Small intestine (tissue), 7 donors: ENCODE measurements at regions not wholly inside any gene's neighbourhood (a gene's known extent, or its start where the extent isn't known, plus 50 kb on each side); places are given as distances from the start of the nearest gene placed in this dataset.

ENCODE experiments used
- DNase-seq, 2 donors: peaks; one replicate each; pipeline versions ENCODE4 v3.0.0 to v3.0.0-alpha.2; 2013
- FAIRE-seq: peaks from 2 replicates; lab custom pipeline; 2012; peaks lifted over from hg19 to GRCh38; lab: Jason Lieb, UNC
- H3K27ac ChIP-seq, 3 donors: one replicate each; pipeline ENCODE4 v1.5.1; 2013; ENCODE audit warnings: low read length in 2 of 3, mild to moderate bottlenecking in 2 of 3, control low read depth in 1 of 3, inconsistent platforms in 1 of 3, low read depth in 1 of 3, moderate library complexity in 1 of 3
- H3K27me3 ChIP-seq, 3 donors: one replicate each; pipeline ENCODE4 v1.6.1; 2013; ENCODE audit warnings: low read length in 3 of 3, inconsistent platforms in 1 of 3; ENCODE audit not compliant: control insufficient read depth in 3 of 3, insufficient read depth in 3 of 3
- H3K36me3 ChIP-seq, 3 donors: one replicate each; pipeline ENCODE4 v1.6.1; 2013; ENCODE audit warnings: low read length in 3 of 3, inconsistent platforms in 1 of 3, low read depth in 1 of 3, mild to moderate bottlenecking in 1 of 3, moderate library complexity in 1 of 3; ENCODE audit not compliant: control insufficient read depth in 3 of 3, insufficient read depth in 2 of 3
- H3K4me1 ChIP-seq, 3 donors: one replicate each; pipeline ENCODE4 v1.6.1; 2013; ENCODE audit warnings: low read length in 2 of 3, inconsistent platforms in 1 of 3, low read depth in 1 of 3, mild to moderate bottlenecking in 1 of 3, moderate library complexity in 1 of 3; ENCODE audit not compliant: control insufficient read depth in 3 of 3, insufficient read depth in 2 of 3
- H3K4me3 ChIP-seq, 3 donors: one replicate each; pipeline ENCODE4 v1.5.1; 2013; ENCODE audit warnings: low read length in 3 of 3, control low read depth in 1 of 3, inconsistent platforms in 1 of 3, low read depth in 1 of 3, mild to moderate bottlenecking in 1 of 3, moderate library complexity in 1 of 3
- H3K9me3 ChIP-seq, 2 donors: one replicate each; pipeline ENCODE4 v1.6.1; 2013; ENCODE audit warnings: low read depth in 1 of 2, low read length in 1 of 2; ENCODE audit not compliant: control insufficient read depth in 2 of 2, insufficient read depth in 1 of 2
- WGBS, 3 donors: extraction: QIAGEN DNeasy Blood & Tissue Kit; methylation state at CpG; one replicate each; pipeline ENCODE4 v1.1.7; 2013; 5-methylcytosine and 5-hydroxymethylcytosine counted together
- donor health status: healthy with polysubstance abuse.
- donor health status: control.
- donor health status: control.
- donor health status: Bipolar disorder and iron deficiency.
- donor health status: healthy.

DNA sequence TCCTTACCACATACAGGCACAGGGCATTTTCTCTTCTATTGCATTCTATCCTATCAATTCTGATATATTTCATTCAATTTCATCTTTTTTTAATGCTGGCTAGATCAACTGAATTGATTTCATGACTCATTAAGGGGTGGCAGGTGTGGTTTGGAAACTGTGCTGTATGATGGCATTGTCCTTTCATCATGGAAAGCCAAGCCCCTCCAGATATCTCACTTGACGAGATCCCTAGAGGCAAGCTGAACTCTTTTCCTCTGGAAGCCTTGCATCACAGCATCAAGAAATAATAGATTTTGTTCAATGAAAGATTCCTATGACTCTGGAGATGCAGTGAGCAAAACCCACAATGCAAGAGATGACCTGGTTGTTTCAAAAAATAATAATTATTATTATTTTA, 401.2 kb downstream of the PREX1 start:
- FAIRE-seq, result no peak
- DNase-seq, result no peak
- H3K4me3 ChIP-seq, result no peak overlapping the region
- H3K27ac ChIP-seq, result no peak overlapping the region
- H3K36me3 ChIP-seq, result no peaks in the 10 kb centered on the region
- no peaks in the 10 kb centered on the region for H3K27me3 ChIP-seq
- H3K4me1 ChIP-seq, result no peaks in the 10 kb centered on the region
- WGBS, 3 donors, result 26 to 69% (median 45%) methylated on average over 1 of the region's 1 CpG
- no peaks in the 10 kb centered on the region for H3K9me3 ChIP-seq

DNA sequence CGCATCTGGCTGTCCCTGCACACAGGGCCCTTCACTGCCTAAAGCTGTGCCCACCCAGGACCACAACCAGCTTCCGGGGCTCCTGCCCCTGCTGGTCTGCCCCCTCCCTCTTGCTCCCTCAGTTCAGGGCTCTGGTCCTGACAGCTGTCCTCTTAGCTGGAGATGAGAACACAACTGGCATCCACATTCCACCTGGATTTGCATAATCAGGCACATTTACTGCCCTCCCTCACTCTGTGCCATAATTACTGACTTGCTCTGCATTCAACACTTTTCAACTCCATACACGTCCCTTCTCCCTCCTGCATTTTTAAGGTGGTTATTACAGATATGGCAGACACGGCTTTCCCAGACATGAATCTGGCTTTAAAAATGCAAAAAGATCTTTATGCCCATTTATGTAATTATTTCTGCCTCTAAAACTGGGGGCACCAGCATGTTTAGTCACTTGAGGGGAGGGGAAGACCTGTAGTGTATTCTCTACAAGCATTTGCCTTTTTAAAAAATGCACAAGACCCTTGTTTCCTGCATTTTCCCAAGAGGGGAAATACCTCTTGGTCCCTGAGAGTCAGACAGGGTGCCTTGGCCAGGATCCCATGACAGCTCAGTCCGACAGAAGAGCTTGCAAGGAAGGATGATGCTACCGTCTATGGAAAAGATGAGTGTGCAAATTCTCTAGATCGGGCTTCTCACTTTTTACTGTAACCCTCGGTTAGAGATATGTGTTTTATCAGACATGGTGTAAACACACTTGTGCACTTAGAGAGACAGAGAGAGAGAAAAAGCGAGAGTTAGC, 401.8 kb downstream of the PREX1 start:
- Histone ChIP-seq H3K36me3 (no peaks in the 10 kb centered on the region), H3K4me3 (no peak overlapping the region), H3K4me1 (no peaks in the 10 kb centered on the region), H3K9me3 (no peaks in the 10 kb centered on the region), H3K27me3 (no peaks in the 10 kb centered on the region), H3K27ac (no peak overlapping the region)
- no peak for FAIRE-seq
- DNase-seq, result no peak
- 51 to 55% (median 54%) methylated on average over 9 of the region's 9 CpGs for WGBS, 3 donors

DNA sequence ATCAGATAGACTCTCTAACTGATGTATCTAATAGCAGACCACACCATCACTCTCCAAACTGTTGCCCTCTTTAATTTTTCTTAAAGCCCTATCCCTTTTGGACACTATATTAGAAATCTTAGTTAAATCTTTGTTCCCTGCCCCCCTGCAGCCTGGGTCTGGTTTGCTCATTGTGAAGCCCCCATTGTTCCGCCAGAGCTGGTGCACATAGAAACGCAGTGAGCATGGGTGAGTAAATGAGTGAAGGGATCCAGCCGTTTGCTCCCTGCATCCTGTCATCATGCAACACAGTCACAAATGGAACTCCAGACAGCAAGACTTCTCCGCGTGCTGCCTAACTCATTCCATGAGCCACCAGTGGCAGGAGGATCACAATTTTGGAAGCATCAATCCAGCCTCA, 402.5 kb downstream of the PREX1 start:
- no peaks in the 10 kb centered on the region for H3K36me3 ChIP-seq
- no peaks in the 10 kb centered on the region for H3K4me1 ChIP-seq
- FAIRE-seq (no peak), DNase-seq (no peak)
- 60 to 69% (median 68%) methylated on average over 5 of the region's 5 CpGs for WGBS, 3 donors
- H3K27me3 ChIP-seq, result peaks cover 0 to 2% (median 0%) of the 10 kb centered on the region in 3 donors
- H3K9me3 ChIP-seq, result no peaks in the 10 kb centered on the region
- no peak overlapping the region for H3K4me3 ChIP-seq
- no peak overlapping the region for H3K27ac ChIP-seq

DNA sequence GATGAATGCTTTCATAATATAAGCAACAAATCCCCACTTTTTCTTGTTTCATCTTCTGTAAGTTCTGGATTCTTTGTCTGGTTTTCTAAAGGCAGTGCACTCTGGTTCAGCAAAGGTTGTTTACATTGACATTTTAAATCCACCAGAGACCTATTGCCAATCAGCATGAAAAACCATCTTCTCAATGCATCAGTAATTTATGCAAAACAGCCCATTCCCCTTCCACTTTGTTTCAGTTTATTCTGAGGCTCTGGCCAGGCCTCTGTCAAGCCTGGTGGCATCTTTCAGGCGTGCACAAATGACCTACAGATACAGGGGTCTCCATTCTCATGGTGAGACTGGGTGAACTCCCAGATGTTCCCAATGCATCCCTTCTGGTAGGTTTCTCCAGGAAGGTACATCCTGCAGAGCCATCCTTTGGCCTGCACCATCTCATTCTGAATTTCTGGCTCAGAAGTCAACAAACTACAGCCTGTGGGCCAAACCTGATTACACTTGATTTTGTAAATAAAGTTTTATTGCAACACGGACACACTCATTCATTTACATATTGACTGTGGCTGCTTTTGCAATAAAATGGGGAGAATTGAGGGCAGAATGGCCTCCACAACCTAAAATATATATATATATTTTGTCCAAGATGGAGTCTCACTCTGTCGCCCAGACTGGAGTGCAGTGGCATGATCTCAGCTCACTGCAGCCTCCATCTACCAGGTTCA, 405.4 kb downstream of the PREX1 start:
- Histone ChIP-seq H3K4me3 (no peak overlapping the region), H3K36me3 (no peaks in the 10 kb centered on the region), H3K9me3 (no peaks in the 10 kb centered on the region), H3K27ac (no peak overlapping the region), H3K4me1 (no peaks in the 10 kb centered on the region), H3K27me3 (peaks cover 0 to 2% (median 0%) of the 10 kb centered on the region in 3 donors)
- FAIRE-seq (no peak), DNase-seq (no peak)
- WGBS, 3 donors, result 75 to 91% (median 83%) methylated on average over 3 of the region's 3 CpGs

DNA sequence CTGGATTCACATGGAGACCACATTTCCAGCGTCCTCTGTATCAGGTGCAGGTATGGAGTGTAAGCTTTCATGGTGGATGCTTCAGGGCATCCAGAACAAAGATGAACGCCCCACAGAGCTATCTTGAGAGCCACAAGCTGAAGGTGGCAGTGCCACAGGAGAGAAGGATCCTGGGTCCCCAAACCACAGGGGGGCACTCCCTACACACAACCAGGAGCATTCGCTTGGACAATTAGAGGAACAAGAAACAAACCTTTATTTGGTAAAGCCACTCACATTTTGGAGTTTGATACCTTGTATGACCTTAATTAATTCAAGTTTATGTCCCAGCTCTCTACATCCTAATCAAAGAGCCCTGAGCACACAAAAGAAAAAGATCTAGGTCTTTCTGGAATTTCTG, 406.3 kb downstream of the PREX1 start:
- Histone ChIP-seq H3K4me1 (no peaks in the 10 kb centered on the region), H3K4me3 (no peak overlapping the region), H3K9me3 (no peaks in the 10 kb centered on the region), H3K36me3 (no peaks in the 10 kb centered on the region), H3K27ac (no peak overlapping the region), H3K27me3 (peaks cover 0 to 2% (median 0%) of the 10 kb centered on the region in 3 donors)
- WGBS, 3 donors, result 59 to 75% (median 65%) methylated on average over 3 of the region's 3 CpGs
- DNase-seq (no peak), FAIRE-seq (no peak)

DNA sequence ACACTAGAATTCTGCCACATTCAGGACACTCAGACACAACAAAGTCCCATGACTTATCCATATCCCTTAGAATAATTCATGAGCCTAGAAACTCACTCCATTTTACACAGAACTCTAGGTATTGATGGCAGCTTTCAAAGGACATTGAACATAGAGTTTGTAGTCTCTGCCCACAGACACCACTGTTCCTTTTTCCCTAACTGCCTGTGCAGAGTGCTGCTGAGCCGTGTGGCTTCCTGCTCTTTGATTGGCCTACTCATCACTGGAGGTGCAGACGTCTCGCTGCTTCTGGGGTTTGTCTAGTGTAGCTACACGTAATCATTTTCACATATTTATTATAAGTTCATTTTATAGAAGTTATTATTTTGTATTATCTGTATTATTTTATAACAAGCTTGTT, 407.6 kb downstream of the PREX1 start:
- Histone ChIP-seq H3K27ac (no peak overlapping the region), H3K4me3 (no peak overlapping the region), H3K9me3 (no peaks in the 10 kb centered on the region), H3K36me3 (no peaks in the 10 kb centered on the region), H3K27me3 (peaks cover 0 to 2% (median 0%) of the 10 kb centered on the region in 3 donors), H3K4me1 (no peaks in the 10 kb centered on the region)
- 79 to 85% (median 81%) methylated on average over 4 of the region's 4 CpGs for WGBS, 3 donors
- DNase-seq (no peak), FAIRE-seq (no peak)

DNA sequence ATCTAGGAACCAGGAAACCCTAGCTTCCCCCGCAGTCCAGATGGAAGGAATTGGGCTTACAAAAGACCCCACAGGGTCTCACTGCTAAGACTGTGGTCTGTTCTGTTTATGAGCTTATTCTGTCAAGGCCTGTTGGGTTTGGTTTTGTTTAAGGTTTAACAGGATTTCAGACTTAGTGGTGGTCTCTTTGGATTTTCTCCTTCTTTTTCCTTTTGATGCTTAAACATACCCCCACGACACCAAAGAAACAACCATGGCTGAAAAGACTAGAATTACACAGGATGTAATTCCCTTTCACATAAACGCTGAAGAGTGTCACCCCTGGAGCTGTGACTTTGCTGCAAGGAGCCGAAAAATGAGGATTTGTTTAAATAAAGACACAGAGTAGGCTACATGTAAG, 408.6 kb downstream of the PREX1 start:
- FAIRE-seq (no peak), DNase-seq (no peak)
- H3K27ac ChIP-seq, result no peak overlapping the region
- H3K4me1 ChIP-seq, result no peaks in the 10 kb centered on the region
- H3K4me3 ChIP-seq, result no peak overlapping the region
- H3K36me3 ChIP-seq, result no peaks in the 10 kb centered on the region
- H3K27me3 ChIP-seq, result peaks cover 0 to 2% (median 0%) of the 10 kb centered on the region in 3 donors
- 80 to 85% (median 82%) methylated on average over 4 of the region's 4 CpGs for WGBS, 3 donors
- H3K9me3 ChIP-seq, result no peaks in the 10 kb centered on the region

DNA sequence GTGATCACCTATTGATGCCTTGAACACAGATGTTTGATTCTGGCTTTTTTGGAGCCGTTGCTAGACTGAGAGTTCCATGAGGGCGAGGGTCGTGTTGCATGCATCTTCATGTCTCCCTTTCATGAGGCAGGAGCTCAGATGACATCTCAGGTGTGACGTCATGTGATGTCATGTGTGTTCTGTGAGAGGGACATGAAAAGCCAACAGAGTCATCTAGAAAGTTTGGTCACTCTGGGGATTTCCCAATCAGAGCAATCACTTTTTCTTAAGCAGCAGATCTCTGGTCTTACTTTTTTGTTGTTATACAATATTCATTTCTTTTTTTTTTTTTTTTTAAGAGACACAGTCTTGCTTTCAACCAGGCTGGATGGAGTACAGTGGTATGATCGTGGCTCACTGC, 411.8 kb downstream of the PREX1 start:
- Histone ChIP-seq H3K4me1 (no peaks in the 10 kb centered on the region), H3K9me3 (no peaks in the 10 kb centered on the region), H3K36me3 (no peaks in the 10 kb centered on the region), H3K27ac (no peak overlapping the region), H3K27me3 (peaks cover 0 to 2% (median 0%) of the 10 kb centered on the region in 3 donors), H3K4me3 (no peak overlapping the region)
- FAIRE-seq (no peak), DNase-seq (no peak)
- WGBS, 3 donors, result 47 to 61% (median 56%) methylated on average over 5 of the region's 5 CpGs
